Kasumi-1 (cell line): ENCODE measurements at regions not wholly inside any gene's neighbourhood (a gene's known extent, or its start where the extent isn't known, plus 50 kb on each side); places are given as distances from the start of the nearest gene placed in this dataset.
"Not testable (repeated sequence)": the region's sequence is repeated elsewhere in the genome, so short reads cannot be mapped to it uniquely, and the experiment has no call there.

ENCODE experiments used
- DNase-seq, 2 experiments: peaks; one replicate each; lab custom pipeline; 2025; lab: John Stamatoyannopoulos, UW

DNA sequence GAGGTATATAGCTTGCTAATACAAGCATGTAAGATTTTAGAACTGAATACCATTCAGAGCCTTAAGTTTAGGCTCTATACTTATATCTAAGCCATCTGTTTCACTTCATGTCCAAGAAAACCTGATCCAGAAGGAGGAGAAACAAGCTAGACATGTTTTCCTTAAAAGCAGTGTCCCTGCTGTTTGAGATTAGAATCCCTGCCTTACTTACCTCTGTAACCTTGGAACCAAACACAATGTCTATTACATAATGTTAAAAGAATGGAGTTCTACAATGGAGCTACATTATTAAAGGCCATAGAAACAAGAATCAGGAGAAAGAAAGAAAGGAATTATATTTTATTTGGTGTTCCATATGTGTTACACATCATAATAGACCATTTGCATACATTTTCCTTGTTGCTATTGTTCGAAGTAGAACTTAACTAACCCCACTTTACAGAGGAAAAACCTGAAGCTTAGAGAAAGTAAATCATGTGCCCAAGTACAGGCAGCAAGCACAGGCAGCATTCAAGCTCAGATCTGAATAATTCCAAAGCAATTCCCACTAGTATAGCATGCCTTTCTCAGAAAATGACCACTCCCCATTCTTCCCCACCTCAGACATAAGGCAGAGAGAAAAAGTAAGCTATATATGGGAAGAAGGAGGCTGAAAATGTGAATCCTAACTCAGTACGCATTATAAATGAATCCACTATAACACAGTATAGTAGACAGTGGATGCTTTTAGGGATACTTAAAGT lies 380.1 kb upstream of the SPAG17 start:
- DNase-seq = no peak

DNA sequence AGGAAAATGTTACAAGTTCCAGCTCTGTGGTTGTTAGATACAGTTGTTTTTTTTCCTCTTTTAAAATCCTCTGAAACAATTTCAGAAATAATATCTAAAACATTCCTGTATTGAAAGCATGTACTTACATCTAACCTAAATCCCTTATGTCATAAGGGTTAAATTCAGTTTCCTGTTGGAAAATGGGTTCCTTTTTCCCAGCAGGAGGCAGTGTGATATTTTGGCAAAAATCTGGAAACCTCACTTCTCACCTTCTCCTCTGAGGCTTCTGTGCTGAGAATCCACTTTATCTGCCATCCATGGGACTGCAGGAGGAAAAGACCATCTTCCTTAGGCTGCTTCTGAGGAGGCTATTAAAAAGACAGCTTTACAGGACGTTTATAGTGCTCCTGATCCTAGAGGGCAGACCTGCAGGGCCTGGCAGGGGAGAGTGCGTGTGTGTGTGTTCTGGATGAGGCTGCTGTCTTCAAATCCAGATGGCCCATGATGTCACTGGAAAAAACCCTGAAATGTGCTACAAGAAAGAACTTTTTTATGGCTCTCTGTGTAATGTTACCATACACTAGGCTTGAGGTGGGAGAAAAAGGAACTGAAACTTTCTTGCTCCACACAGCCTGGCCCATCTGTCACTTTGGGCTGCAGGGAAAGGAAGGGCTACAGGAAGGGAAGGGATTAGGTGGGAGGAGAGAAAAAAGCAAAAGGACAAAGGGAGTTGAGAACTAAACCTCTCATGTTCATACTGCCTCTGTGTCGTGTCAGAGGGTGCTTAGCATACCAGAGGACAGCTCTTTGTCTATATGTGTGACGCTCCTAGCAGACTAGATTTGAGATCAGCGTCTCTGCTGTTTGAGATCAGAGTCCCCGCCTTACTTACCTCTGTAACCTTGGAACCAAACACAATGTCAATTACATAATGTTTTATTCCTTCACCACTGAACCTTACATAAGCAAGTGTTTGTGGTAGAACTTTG lies 379.2 kb upstream of the SPAG17 start:
- DNase-seq = peak; percentile 35 to 38

DNA sequence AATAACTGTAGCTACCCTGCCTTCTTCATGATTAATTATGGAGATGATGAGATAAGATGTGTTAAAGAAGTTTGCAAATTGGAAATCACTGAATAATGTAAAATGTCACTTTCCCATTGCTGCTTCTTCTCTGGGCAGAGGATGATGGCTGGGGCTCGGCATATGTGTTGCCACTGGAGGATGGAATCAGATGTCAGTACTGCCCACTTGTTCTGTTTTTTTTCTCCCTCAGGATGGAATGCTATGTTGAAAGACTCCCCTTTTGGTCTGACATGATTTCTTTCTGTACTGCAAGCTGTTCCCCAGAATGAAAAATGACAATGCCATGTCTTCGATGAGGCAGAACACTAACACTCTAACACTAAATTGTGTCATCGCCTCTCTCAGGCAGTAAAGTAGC lies 373.9 kb upstream of the SPAG17 start:
- no peak for DNase-seq

DNA sequence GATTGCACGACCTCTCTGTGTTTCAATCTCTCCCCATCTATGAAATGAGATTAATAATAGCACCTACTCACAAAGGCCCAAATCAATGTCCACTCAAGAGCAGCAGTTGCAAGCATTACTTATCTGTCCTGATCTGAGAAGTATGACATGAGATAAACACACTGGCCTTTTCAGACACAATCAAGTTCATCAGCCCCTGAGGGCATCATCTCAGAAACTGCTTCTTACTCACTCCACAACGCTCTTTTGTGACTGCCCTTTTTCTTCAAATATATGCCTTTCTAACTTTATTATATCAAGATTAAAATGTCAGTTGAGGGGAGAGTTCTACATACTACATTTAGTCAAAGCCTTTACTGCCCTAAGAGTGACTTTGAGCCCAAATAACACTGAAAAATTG lies 371.9 kb upstream of the SPAG17 start:
- no peak for DNase-seq

DNA sequence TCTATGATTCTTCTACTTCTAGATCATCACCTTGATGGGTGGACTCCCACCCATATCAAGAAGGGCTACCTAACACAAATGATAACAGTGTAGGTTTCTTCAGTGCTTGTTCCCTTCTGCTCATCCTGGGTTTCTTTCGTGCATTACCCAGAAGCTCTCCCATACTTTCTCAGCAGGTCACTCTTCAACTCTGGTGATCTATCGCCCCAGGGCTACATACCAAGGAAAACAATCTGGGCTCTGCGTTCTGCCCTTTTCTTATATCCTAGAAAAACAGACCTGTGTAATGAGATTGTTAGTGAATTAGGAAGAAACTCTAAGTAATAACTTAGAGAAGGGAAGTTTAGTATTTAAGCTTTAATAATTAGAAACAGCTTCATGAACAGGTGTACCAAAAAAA lies 370.6 kb upstream of the SPAG17 start:
- DNase-seq = no peak

DNA sequence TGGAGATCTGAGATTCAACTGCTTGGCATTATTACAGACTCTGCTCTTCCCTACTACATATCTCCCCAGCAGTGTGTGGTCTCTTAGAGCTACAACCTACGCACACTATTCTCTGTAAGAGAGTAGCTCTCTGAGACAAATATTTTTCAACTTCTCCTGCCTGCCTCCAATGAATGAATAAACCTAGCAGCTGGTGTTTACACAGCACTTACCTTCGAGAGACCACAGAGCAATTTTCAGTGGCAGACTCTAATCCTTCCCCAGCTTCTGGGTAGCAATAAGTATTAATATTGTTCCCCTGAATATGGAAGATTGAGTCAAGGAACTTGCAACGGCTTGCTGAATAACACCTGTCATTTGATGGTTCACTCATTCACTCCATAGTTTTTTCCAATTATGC lies 350.9 kb upstream of the SPAG17 start:
- DNase-seq = no peak

DNA sequence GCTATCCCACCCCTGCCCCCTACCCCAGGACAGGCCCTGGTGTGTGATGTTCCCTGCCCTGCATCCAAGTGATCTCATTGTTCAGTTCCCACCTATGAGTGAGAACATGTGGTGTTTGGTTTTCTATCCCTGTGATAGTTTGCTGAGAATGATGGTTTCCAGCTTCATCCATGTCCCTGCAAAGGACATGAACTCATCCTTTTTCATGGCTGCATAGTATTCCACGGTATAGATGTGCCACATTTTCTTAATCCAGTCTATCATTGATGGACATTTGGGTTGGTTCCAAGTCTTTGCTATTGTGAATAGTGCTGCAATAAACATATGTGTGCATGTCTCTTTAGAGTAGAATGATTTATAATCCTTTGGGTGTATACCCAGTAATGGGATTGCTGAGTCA lies 326.9 kb upstream of the SPAG17 start:
- DNase-seq = not testable (repeated sequence)

DNA sequence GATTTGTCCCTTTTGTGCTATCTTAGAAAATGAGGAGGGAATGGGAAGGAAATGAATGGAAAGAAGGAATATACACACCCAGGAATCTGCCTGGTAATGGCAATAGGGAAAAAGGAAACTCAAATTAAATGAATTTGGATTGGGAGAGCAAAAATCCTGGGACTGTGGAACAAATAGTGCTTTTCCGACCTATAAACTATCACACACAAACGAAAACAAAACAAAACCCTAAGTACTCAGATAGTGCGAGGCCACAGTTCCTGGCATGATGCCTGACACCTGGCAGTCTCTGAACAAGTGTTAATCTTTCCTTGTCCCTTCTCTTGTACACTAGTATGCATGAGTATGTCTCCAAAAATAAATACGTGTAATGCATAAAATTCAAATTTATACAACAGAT lies 319.8 kb upstream of the SPAG17 start:
- DNase-seq = no peak

DNA sequence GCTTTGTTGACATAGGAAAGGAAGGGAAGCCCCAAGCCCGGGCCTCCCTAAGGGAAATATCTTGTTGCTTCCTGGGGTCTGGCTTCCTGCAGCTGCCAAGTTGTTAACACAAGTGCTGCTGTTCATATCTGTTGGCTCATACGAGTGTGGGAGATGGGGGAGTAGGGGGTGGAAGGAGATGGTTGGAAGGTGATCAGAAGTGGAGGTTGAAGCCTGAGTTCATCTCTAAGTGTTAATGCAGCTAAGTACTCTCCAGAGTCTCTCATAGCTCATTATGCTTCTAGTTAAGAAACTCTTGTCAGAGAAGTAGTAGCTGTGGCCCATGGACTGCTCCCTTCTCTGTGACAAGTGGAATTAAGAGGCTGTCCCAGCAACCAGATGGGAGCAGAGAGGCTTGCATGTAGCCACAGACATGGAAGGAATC lies 319.2 kb upstream of the SPAG17 start:
- DNase-seq = peak; percentile 16 to 30

DNA sequence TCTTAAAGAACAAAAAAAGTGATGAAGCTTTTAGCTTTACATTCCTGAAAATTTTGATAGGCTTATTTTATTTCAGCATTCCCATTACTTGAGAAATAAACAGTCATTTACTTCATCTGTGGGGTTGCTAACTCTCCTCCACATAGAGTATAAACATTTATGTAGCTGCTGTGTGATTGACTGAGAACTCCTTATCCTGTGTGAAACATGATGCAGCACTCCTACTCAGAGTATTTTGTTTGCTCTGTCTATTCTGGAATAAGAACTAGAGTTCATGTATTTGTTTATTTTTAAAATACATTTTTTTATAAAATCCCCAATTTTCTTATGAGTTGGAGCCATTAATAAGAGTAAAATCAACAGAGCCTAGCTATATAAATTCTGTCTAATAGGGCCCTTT lies 318.7 kb upstream of the SPAG17 start:
- no peak for DNase-seq

DNA sequence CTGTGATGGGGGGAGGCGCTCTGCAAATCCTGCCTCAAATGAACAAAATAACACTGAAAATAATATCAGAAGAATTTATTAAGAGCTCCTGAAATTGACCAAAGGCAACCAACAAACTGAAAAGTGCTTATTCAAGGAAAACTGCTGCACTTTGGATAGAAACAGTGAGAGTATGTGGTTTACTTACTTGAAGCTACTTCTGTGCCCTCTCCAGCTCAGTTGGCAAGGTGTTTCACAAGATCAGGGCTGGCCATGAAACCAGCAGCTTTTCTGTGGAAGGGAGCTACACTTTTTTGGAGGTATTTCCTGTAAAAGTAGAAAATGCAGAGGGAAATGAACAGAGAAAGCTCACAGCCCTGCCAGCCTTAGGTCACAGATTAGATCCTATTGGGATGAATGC lies 310.0 kb upstream of the SPAG17 start:
- no peak for DNase-seq

DNA sequence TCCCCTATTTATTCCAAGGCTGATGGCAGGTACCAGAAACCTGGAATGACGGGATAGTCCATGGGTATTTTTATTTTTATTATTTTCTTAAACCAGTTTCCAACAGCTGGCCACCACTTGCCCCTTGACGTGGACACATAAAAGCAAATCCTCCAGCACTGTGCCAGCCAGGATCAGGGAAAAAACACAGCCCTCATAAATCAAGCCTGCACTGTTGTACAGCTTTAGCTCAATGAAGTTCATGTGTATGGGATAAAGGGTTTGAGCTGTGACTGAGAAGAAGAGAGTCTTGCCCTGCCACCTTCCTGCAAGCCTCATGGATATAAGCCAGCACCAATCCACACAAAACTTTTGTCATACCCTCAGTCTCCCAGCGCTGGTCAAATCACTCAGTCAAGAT lies 303.8 kb upstream of the SPAG17 start:
- no peak for DNase-seq

DNA sequence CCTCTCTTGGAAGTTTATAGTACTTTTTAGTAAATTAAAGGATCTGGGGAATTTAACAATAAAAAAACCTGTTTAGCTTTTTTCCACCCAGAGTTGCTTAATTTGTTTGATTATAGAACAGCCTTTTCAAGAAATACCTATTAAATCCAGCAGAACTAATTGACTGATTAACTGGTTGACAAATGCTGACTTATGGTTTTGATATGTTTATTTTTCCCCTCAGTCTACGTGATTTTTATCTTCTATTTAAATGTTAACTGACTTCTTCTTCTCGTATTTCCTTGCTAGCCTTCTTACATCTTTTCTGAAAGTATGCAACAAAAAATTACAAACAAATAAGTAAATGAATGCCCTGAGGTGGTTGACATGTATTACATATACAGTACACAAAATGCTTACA lies 302.9 kb upstream of the SPAG17 start:
- no peak for DNase-seq

DNA sequence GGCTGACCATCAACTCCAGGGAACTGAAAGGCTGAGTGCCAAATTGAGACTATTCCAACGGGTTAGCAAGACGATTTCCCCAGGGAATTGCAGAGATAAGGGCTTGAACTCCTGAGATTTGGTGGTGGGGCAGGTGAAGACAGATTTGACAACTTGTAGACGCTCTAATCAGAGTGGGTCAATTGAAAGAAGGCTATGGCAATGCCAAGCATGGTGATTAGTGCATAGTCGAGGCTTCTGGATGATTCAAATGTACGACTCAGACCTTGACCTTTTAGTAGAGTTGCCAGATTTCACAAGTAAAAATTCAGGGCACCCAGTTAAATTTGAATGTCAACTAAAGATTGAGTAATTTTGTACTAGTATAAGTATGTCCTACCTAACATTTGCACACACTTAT lies 302.1 kb upstream of the SPAG17 start:
- DNase-seq = no peak

DNA sequence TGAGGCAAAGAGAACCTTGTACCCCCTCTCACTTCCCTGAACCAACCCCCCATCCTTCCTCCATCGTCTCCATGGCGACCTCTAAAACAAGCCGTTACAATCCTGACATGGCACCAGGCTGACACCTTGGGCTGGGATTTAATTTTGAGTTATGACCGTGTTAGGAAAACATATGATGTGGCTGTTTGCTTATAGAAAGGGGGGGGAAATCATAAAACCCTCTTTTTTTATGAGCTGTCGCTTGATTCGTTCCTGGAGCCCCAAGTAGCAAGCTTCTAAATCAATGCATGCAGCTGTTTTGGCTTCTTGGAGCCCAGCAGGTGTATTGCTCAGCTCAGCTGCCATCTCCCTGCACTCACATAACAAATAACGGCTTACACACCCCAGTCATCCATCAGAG lies 301.2 kb upstream of the SPAG17 start:
- no peak for DNase-seq

DNA sequence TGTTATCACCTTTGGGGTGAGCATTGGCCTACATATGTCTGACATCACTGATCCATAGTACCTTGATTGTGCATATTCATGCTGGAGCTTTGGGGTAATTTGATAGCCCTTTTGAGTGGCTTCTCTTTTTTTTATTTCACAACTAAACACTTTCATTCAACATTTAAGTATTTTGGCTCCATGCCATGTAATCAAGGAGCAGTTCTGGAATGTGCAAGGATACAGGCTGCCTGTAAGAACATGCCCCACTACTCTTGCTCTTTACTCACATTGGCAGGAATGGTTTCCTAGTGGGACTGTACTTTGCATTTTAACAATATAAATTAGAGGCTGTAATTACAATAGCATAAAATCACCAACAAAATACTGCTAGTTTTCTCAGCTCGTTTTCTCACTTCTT lies 300.7 kb upstream of the SPAG17 start:
- DNase-seq = no peak

DNA sequence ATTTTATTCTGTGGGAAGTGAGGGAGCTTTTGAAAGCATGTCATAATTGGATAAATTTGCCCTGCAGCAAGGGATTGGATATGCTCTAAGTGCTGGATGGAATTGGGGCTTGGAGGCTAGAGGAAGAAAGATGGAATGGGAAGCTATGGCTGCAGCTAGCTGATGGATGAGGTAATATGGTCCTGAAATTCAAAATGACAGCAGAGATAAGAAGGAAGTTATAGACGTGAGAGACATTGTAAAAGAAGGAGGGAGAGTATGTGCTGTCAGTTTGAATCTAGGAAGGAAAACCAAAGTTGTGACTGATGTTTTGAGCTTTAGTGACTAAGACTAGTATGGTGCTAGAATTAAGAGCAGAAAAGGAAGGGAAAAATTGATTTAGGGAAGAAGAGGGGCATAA lies 299.9 kb upstream of the SPAG17 start:
- no peak for DNase-seq

DNA sequence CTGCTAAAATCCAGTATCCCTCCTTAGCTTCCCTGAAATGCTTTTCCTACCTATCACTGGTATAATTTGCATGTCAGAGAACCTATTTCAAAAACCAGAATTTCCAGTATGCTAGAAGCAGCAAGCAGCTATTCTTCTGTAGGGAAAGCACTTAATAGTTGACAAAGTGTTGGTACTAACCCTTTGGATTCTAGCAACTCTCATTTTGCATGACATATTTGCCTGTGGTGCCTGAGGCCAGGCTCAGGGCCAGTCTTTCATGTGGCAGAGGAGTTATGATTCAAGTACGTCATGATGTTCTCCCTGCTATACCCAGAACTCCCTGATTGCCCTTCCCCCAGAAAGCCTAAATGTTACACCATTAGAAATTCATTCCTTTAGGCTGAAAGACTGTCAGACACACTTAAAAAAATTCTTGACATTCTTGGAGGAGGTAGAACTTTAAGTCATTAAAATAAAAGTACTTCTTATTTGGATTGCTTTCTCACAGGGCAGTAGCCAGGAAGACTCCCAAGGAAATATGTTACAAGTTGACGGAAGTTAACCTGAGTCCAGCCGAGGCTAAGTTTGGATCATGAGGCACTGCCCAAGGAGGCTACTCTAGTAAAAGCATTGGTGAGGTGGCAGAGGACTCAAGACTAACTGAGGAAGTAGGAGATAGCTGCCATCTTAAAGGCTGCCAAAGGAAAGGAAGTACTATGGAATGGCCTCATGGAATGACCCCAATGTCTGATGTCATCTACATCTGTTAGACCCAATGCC lies 298.4 kb upstream of the SPAG17 start:
- DNase-seq = no peak

DNA sequence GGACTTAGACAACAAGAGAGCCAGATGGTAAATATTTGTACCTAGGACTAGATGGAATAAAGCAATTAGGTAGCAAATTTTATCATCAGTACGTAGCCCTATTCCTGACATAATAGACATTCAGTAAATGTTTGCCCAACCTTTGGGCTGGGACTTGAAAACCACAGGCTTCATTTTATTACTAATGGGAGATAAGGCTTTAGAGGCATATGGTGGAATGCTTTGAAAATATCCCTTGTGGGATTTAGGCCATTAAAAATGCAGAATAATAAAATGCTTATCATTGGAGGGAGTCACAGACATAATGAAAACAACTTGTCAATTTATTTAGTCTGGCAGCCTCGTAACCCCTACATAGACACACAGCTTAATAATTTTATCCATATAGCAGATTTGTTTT lies 296.1 kb upstream of the SPAG17 start:
- no peak for DNase-seq

DNA sequence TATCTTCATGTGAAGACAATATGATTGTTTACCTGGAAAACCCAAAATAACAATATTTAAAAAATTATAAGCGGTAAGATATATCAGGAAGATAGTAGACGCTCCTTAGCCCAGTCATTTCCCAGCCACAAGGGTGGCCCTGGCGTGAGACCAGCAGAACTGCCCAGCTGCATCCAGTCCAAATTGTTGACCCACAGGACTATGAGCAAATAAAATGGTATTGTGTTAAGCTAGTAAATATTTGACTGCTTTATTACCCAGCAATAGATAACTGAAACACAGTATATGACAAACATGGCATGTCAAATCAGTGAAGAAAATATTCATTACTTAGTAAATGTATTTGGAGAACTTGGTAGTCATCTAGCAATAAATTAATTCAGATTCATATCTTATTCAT lies 294.3 kb upstream of the SPAG17 start:
- DNase-seq = no peak

DNA sequence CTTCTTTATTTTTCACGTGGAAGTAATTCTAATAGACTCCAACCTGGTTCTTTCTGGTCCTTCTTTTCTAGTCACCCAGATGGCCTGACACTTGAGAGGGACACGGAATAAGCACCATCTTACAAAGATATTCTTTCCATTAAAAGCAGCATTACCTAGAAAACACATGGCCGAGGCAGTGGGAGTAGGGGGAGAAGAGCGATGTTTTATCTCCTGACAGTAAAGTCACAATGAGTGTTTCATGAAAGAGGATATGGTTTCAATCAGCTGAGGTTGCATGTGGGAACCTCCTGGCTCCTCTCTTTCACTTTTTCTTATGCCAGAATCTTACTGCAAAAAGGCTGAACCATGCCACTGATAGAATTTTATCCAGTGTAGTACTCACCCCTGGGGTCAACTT lies 288.8 kb upstream of the SPAG17 start:
- DNase-seq = no peak

DNA sequence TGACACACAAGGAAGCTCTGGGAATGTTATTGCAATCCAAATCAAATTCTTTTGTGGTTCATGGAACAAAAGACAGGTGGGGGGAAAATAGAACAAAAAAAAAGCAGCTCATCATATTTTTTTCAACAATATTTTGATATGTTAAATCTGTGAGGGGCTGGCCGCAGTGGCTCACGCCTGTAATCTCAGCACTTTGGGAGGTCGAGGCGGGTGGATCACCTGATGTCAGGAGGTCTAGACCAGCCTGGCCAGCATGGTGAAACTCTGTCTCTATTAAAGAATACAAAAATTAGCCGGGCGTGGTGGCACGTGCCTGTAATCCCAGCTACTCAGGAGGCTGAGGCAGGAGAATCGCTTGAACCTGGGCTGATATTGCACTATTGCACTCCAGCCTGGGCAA lies 279.4 kb upstream of the SPAG17 start:
- not testable (repeated sequence) for DNase-seq

DNA sequence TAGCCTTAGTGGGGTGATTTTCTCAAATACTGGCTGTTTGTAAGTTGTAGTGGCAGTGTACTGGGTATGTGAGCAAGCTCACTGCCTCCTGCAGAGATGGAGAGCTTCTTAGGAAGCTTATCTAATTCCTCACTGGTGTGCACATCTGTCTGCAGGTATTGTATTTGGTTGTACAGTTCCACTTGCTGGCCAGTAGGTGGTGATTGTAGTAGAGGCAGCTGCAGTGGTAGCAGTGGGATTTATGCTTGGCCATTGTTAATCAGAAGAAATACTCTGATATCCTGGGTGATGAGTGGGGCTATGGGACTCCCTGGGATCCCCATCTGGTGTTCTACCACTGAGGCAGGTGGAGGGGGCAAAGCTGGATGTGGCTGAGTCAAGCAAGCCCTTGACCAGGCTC lies 276.1 kb upstream of the SPAG17 start:
- DNase-seq = peak; percentile 6 to 7
